PC-9 (cell line): ENCODE measurements at regions not wholly inside any gene's neighbourhood (a gene's known extent, or its start where the extent isn't known, plus 50 kb on each side); places are given as distances from the start of the nearest gene placed in this dataset.

ENCODE experiments used
- BruUV-seq: library from RNA; stranded (reverse); fragments of 400-500 nt; replicated peaks from 2 replicates; lab custom pipeline; 2021; lab: Mats Ljungman, UMichigan
- CTCF ChIA-PET: fragments of 300-600 bp; sonication (Branson Sonifier 250); formaldehyde crosslinking; loops from one replicate; lab custom pipeline; 2022; ENCODE audit warnings: antibody characterized with exemption; lab: Charles Lee
- POLR2A ChIA-PET: fragments of 300-600 bp; sonication (Branson Sonifier 250); formaldehyde crosslinking; loops from one replicate; lab custom pipeline; 2022; ENCODE audit warnings: antibody characterized with exemption; ENCODE audit not compliant: unreplicated experiment; lab: Charles Lee
- DNase-seq, 2 experiments: peaks; one replicate each; pipeline versions ENCODE4 v3.0.0 to v3.0.0-alpha.2; 2015 to 2022; ENCODE audit warnings: mixed read lengths in 1 of 2
- H2AFZ ChIP-seq: fragments of 200-600 bp; sonication (generic); 2 replicates; pipeline ENCODE4 v1.8.1; 2017; ENCODE audit warnings: antibody characterized with exemption
- H3F3A ChIP-seq: fragments of 200-600 bp; sonication (generic); 2 replicates; pipeline ENCODE4 v1.8.1; 2017; ENCODE audit warnings: antibody characterized with exemption, mild to moderate bottlenecking, low read depth; ENCODE audit not compliant: insufficient read depth
- H3K27ac ChIP-seq: fragments of 200-600 bp; sonication (generic); 2 replicates; pipeline ENCODE4 v1.6.1; 2016; ENCODE audit warnings: mixed run types
- H3K27me3 ChIP-seq: fragments of 200-600 bp; sonication (generic); 2 replicates; pipeline ENCODE4 v1.6.1; 2016; ENCODE audit warnings: low read depth, mixed run types; ENCODE audit not compliant: insufficient read depth
- H3K36me3 ChIP-seq: fragments of 200-600 bp; sonication (generic); 2 replicates; pipeline ENCODE4 v1.6.1; 2016; ENCODE audit warnings: low read depth, mixed run types
- H3K4me1 ChIP-seq: fragments of 200-600 bp; sonication (generic); replicated peaks from 2 replicates; pipeline ENCODE4 v1.6.1; 2016; ENCODE audit warnings: mixed run types; ENCODE audit not compliant: insufficient read depth
- H3K4me2 ChIP-seq: fragments of 200-600 bp; sonication (generic); 2 replicates; pipeline ENCODE4 v1.6.1; 2017; ENCODE audit warnings: mixed run types
- H3K4me3 ChIP-seq: fragments of 200-600 bp; sonication (generic); 2 replicates; pipeline ENCODE4 v1.6.1; 2016; ENCODE audit warnings: mixed run types
- H3K79me2 ChIP-seq: fragments of 200-600 bp; sonication (generic); 2 replicates; pipeline ENCODE4 v1.6.1; 2017; ENCODE audit warnings: low read depth, mixed run types
- H3K9me2 ChIP-seq: fragments of 200-600 bp; sonication (generic); 2 replicates; pipeline ENCODE4 v1.8.1; 2017; ENCODE audit warnings: mild to moderate bottlenecking; ENCODE audit not compliant: insufficient read depth
- H3K9me3 ChIP-seq: fragments of 200-600 bp; sonication (generic); 2 replicates; pipeline ENCODE4 v1.8.1; 2016; ENCODE audit warnings: low read depth; ENCODE audit not compliant: insufficient read depth
- H4K20me1 ChIP-seq: fragments of 200-600 bp; sonication (generic); 2 replicates; pipeline ENCODE4 v1.8.1; 2017; ENCODE audit not compliant: insufficient read depth
- CTCF ChIP-seq: fragments of 200-600 bp; sonication (generic); conservative IDR thresholded peaks from 2 replicates; pipeline ENCODE4 v1.6.1; 2017; ENCODE audit warnings: mixed run types, antibody characterized with exemption, mild to moderate bottlenecking, moderate library complexity
- EZH2 ChIP-seq: fragments of 200-600 bp; sonication (generic); IDR thresholded peaks from 2 replicates; pipeline ENCODE4 v1.8.0; 2017; ENCODE audit warnings: antibody characterized with exemption, low read depth
- intact Hi-C: fragments of 100-400 bp; cut with micrococcal nuclease; formaldehyde crosslinking; loops from one replicate; pipeline ENCODE4 v1.10.0; 2022; ENCODE audit not compliant: unreplicated experiment

- peak in 1 of 2 experiments; percentile 74 for DNase-seq
- TF ChIP-seq CTCF (no peak), EZH2 (no peak)
- Histone ChIP-seq H3K4me3 (no peak overlapping the region), H4K20me1 (no peaks in the 10 kb centered on the region), H3K27ac (peak overlapping the region; percentile 82), H3K36me3 (no peaks in the 10 kb centered on the region), H3K79me2 (no peaks in the 10 kb centered on the region), H3F3A (peaks cover 6% of the 10 kb centered on the region), H3K27me3 (no peaks in the 10 kb centered on the region), H3K9me3 (no peaks in the 10 kb centered on the region; the same call in none of the 2 replicates), H3K9me2 (no peaks in the 10 kb centered on the region), H3K4me2 (peak overlapping the region; percentile 32; the same call in 1 of the 2 replicates), H3K4me1 (peaks cover 23% of the 10 kb centered on the region), H2AFZ (no peak overlapping the region)
- intact Hi-C loops: no loop called here
- POLR2A ChIA-PET: no interaction called here
- CTCF ChIA-PET: no interaction called here
- BruUV-seq: no TSS peak
Measured at GRCh38 chr4:36004204-36004851, 240.0 kb downstream of the ARAP2 start.

- BruUV-seq: no TSS peak
- CTCF ChIA-PET: no interaction called here
Measured at GRCh38 chr4:36006226-36006625, 238.1 kb downstream of the ARAP2 start.

GRCh38 chr4:36010397-36010929 is 233.9 kb downstream of the ARAP2 start:
- Histone ChIP-seq H3K36me3 (no peaks in the 10 kb centered on the region), H3K4me3 (no peak overlapping the region), H3F3A (no peaks in the 10 kb centered on the region), H3K4me1 (peaks cover 15% of the 10 kb centered on the region), H3K27ac (no peak overlapping the region), H3K4me2 (no peak overlapping the region), H4K20me1 (no peaks in the 10 kb centered on the region), H3K79me2 (no peaks in the 10 kb centered on the region), H3K9me2 (no peaks in the 10 kb centered on the region), H2AFZ (no peak overlapping the region), H3K27me3 (no peaks in the 10 kb centered on the region), H3K9me3 (no peaks in the 10 kb centered on the region; the same call in none of the 2 replicates)
- intact Hi-C loops: no loop called here
- ChIA-PET POLR2A (no interaction called here), CTCF (no interaction called here)
- BruUV-seq: no TSS peak
- TF ChIP-seq EZH2: no peak
- no peak for TF ChIP-seq CTCF
- no peak for DNase-seq

More at GRCh38 chr4:36006226-36006625, 238.1 kb downstream of the ARAP2 start:
- no peaks in the 10 kb centered on the region for H3K79me2 ChIP-seq
- POLR2A ChIA-PET: no interaction called here
- peaks cover 6% of the 10 kb centered on the region for H3F3A ChIP-seq
- no peaks in the 10 kb centered on the region for H3K9me2 ChIP-seq
- no peak overlapping the region for H3K4me3 ChIP-seq
- H3K27ac ChIP-seq: no peak overlapping the region
- H4K20me1 ChIP-seq: no peaks in the 10 kb centered on the region
- DNase-seq: peak in 1 of 2 experiments; percentile 63
- peak overlapping the region; percentile 39; the same call in 1 of the 2 replicates for H2AFZ ChIP-seq
- intact Hi-C loops: no loop called here
- no peaks in the 10 kb centered on the region; the same call in none of the 2 replicates for H3K9me3 ChIP-seq
- peaks cover 23% of the 10 kb centered on the region for H3K4me1 ChIP-seq
- H3K4me2 ChIP-seq: peak overlapping the region; percentile 34
- H3K36me3 ChIP-seq: no peaks in the 10 kb centered on the region
- no peaks in the 10 kb centered on the region for H3K27me3 ChIP-seq
- no peak for TF ChIP-seq CTCF
- no peak for TF ChIP-seq EZH2
